ENCODE measurements at regions not wholly inside any gene's neighbourhood (a gene's known extent, or its start where the extent isn't known, plus 50 kb on each side); places are given as distances from the start of the nearest gene placed in this dataset.

- CTCF ChIA-PET: no interaction called here
- no peak overlapping the region for H3K27ac Mint-ChIP-seq
- DNase-seq: no peak
- no peaks in the 10 kb centered on the region for H3K36me3 Mint-ChIP-seq
- no peaks in the 10 kb centered on the region for H3K27me3 Mint-ChIP-seq
- H3K9me3 Mint-ChIP-seq: no peaks in the 10 kb centered on the region
- no peaks in the 10 kb centered on the region for H3K4me1 Mint-ChIP-seq
- no peak overlapping the region for H3K4me3 Mint-ChIP-seq
Measured at GRCh38 chr1:56071351-56071750, 508.0 kb downstream of the PLPP3 start.

- Mint-ChIP-seq H3K36me3 (no peaks in the 10 kb centered on the region), H3K4me3 (no peak overlapping the region), H3K27ac (no peak overlapping the region), H3K27me3 (no peaks in the 10 kb centered on the region), H3K4me1 (no peaks in the 10 kb centered on the region), H3K9me3 (no peaks in the 10 kb centered on the region)
- CTCF ChIA-PET: no interaction called here
- DNase-seq: no peak
Measured at GRCh38 chr1:56070601-56071000, 508.8 kb downstream of the PLPP3 start.

GRCh38 chr1:56069824-56070223 is 509.5 kb downstream of the PLPP3 start:
- Mint-ChIP-seq H3K27me3 (no peaks in the 10 kb centered on the region), H3K4me3 (no peak overlapping the region), H3K9me3 (no peaks in the 10 kb centered on the region), H3K36me3 (no peaks in the 10 kb centered on the region), H3K27ac (no peak overlapping the region), H3K4me1 (no peaks in the 10 kb centered on the region)
- CTCF ChIA-PET: no interaction called here
- DNase-seq: no peak

- H3K4me1 Mint-ChIP-seq: no peaks in the 10 kb centered on the region
- no peak overlapping the region for H3K4me3 Mint-ChIP-seq
- H3K27ac Mint-ChIP-seq: no peak overlapping the region
- no peaks in the 10 kb centered on the region for H3K36me3 Mint-ChIP-seq
- CTCF ChIA-PET: no interaction called here
- H3K27me3 Mint-ChIP-seq: no peaks in the 10 kb centered on the region
- no peak for DNase-seq
- no peaks in the 10 kb centered on the region for H3K9me3 Mint-ChIP-seq
Measured at GRCh38 chr1:56068908-56069307, 510.5 kb downstream of the PLPP3 start.

- CTCF ChIA-PET: no interaction called here
- no peaks in the 10 kb centered on the region for H3K4me1 Mint-ChIP-seq
Measured at GRCh38 chr1:56068210-56068609, 511.2 kb downstream of the PLPP3 start.

GRCh38 chr1:56065729-56066128 is 513.6 kb downstream of the PLPP3 start:
- no peak for DNase-seq
- CTCF ChIA-PET: no interaction called here
- no peaks in the 10 kb centered on the region for H3K9me3 Mint-ChIP-seq

More at GRCh38 chr1:56068210-56068609, 511.2 kb downstream of the PLPP3 start:
- Mint-ChIP-seq H3K36me3 (no peaks in the 10 kb centered on the region), H3K4me3 (no peak overlapping the region), H3K27ac (no peak overlapping the region), H3K9me3 (no peaks in the 10 kb centered on the region), H3K27me3 (no peaks in the 10 kb centered on the region)
- DNase-seq: no peak

GRCh38 chr1:56064705-56065104 is 514.7 kb downstream of the PLPP3 start:
- H3K36me3 Mint-ChIP-seq: no peaks in the 10 kb centered on the region
- DNase-seq: no peak
- H3K9me3 Mint-ChIP-seq: no peaks in the 10 kb centered on the region
- H3K27ac Mint-ChIP-seq: no peak overlapping the region
- CTCF ChIA-PET: no interaction called here
- H3K4me1 Mint-ChIP-seq: no peaks in the 10 kb centered on the region
- H3K4me3 Mint-ChIP-seq: no peak overlapping the region
- no peaks in the 10 kb centered on the region for H3K27me3 Mint-ChIP-seq

More at GRCh38 chr1:56065729-56066128, 513.6 kb downstream of the PLPP3 start:
- Mint-ChIP-seq H3K27me3 (no peaks in the 10 kb centered on the region), H3K36me3 (no peaks in the 10 kb centered on the region), H3K4me3 (no peak overlapping the region), H3K4me1 (no peaks in the 10 kb centered on the region), H3K27ac (no peak overlapping the region)

- H3K4me3 Mint-ChIP-seq: no peak overlapping the region
- H3K27me3 Mint-ChIP-seq: no peaks in the 10 kb centered on the region
- DNase-seq: no peak
- no peaks in the 10 kb centered on the region for H3K4me1 Mint-ChIP-seq
- CTCF ChIA-PET: no interaction called here
- H3K36me3 Mint-ChIP-seq: no peaks in the 10 kb centered on the region
- H3K9me3 Mint-ChIP-seq: no peaks in the 10 kb centered on the region
- no peak overlapping the region for H3K27ac Mint-ChIP-seq
Measured at GRCh38 chr1:56063461-56063860, 515.9 kb downstream of the PLPP3 start.

- Mint-ChIP-seq H3K4me3 (no peak overlapping the region), H3K36me3 (no peaks in the 10 kb centered on the region), H3K9me3 (no peaks in the 10 kb centered on the region), H3K4me1 (no peaks in the 10 kb centered on the region), H3K27me3 (no peaks in the 10 kb centered on the region), H3K27ac (no peak overlapping the region)
- CTCF ChIA-PET: no interaction called here
- no peak for DNase-seq
Measured at GRCh38 chr1:56062625-56063024, 516.7 kb downstream of the PLPP3 start.

GRCh38 chr1:56061824-56062223 is 517.5 kb downstream of the PLPP3 start:
- DNase-seq: no peak
- CTCF ChIA-PET: no interaction called here
- H3K27ac Mint-ChIP-seq: no peak overlapping the region
- no peaks in the 10 kb centered on the region for H3K4me1 Mint-ChIP-seq
- H3K4me3 Mint-ChIP-seq: no peak overlapping the region
- no peaks in the 10 kb centered on the region for H3K36me3 Mint-ChIP-seq
- no peaks in the 10 kb centered on the region for H3K27me3 Mint-ChIP-seq
- H3K9me3 Mint-ChIP-seq: no peaks in the 10 kb centered on the region

- no peaks in the 10 kb centered on the region for H3K4me1 Mint-ChIP-seq
- H3K27ac Mint-ChIP-seq: no peak overlapping the region
- DNase-seq: no peak
- no peaks in the 10 kb centered on the region for H3K36me3 Mint-ChIP-seq
- H3K4me3 Mint-ChIP-seq: no peak overlapping the region
- no peaks in the 10 kb centered on the region for H3K27me3 Mint-ChIP-seq
- H3K9me3 Mint-ChIP-seq: no peaks in the 10 kb centered on the region
- CTCF ChIA-PET: no interaction called here
Measured at GRCh38 chr1:56060906-56061305, 518.5 kb downstream of the PLPP3 start.

GRCh38 chr1:56057466-56058405 is 521.6 kb downstream of the PLPP3 start:
- Mint-ChIP-seq H3K4me3 (no peak overlapping the region), H3K36me3 (no peaks in the 10 kb centered on the region), H3K9me3 (no peaks in the 10 kb centered on the region), H3K27me3 (no peaks in the 10 kb centered on the region), H3K27ac (no peak overlapping the region), H3K4me1 (no peaks in the 10 kb centered on the region)
- DNase-seq: no peak
- CTCF ChIA-PET: no interaction called here

- DNase-seq: no peak
- H3K4me3 Mint-ChIP-seq: no peak overlapping the region
- no peak overlapping the region for H3K27ac Mint-ChIP-seq
- H3K4me1 Mint-ChIP-seq: no peaks in the 10 kb centered on the region
- H3K9me3 Mint-ChIP-seq: no peaks in the 10 kb centered on the region
- no peaks in the 10 kb centered on the region for H3K27me3 Mint-ChIP-seq
- CTCF ChIA-PET: no interaction called here
- H3K36me3 Mint-ChIP-seq: no peaks in the 10 kb centered on the region
Measured at GRCh38 chr1:56056438-56057287, 522.7 kb downstream of the PLPP3 start.

- DNase-seq: no peak
- no peaks in the 10 kb centered on the region for H3K4me1 Mint-ChIP-seq
- no peaks in the 10 kb centered on the region for H3K36me3 Mint-ChIP-seq
- no peak overlapping the region for H3K4me3 Mint-ChIP-seq
- H3K27me3 Mint-ChIP-seq: no peaks in the 10 kb centered on the region
- H3K9me3 Mint-ChIP-seq: no peaks in the 10 kb centered on the region
- no peak overlapping the region for H3K27ac Mint-ChIP-seq
- CTCF ChIA-PET: no interaction called here
Measured at GRCh38 chr1:56054959-56055358, 524.4 kb downstream of the PLPP3 start.

GRCh38 chr1:56052041-56052440 is 527.3 kb downstream of the PLPP3 start:
- Mint-ChIP-seq H3K9me3 (no peaks in the 10 kb centered on the region), H3K27ac (no peak overlapping the region), H3K4me3 (no peak overlapping the region), H3K4me1 (no peaks in the 10 kb centered on the region), H3K27me3 (no peaks in the 10 kb centered on the region), H3K36me3 (no peaks in the 10 kb centered on the region)
- CTCF ChIA-PET: no interaction called here
- no peak for DNase-seq
